ENCODE measurements at regions not wholly inside any gene's neighbourhood (a gene's known extent, or its start where the extent isn't known, plus 50 kb on each side); places are given as distances from the start of the nearest gene placed in this dataset.
A peak's percentile ranks its signal among the peaks of the same experiment; 100 is the strongest.

- H3K9me3 ChIP-seq (ENCODE audit: control insufficient read depth in 4 of 4, insufficient read depth in 3 of 4, low read length in 3 of 4), result no peaks in the 10 kb centered on the region
- no peaks in the 10 kb centered on the region for H3K36me3 ChIP-seq (ENCODE audit: control insufficient read depth in 4 of 4, insufficient read depth in 4 of 4, low read length in 4 of 4)
- TF ChIP-seq CTCF (IDR thresholded peaks at IDR 0.05; ENCODE audit: control extremely low read depth, extremely low read depth), result no peak
- H3K4me3 ChIP-seq, result no peak overlapping the region
- H3K27ac ChIP-seq (ENCODE audit: low read depth in 1 of 2, low read length in 1 of 2), result no peak overlapping the region
- peak; percentile 74 to 98 (median 94) for DNase-seq
- peaks cover 0 to 15% (median 0%) of the 10 kb centered on the region in 5 donors for H3K4me1 ChIP-seq (ENCODE audit: control insufficient read depth in 5 of 5, insufficient read depth in 5 of 5, low read length in 5 of 5)
- H3K9ac ChIP-seq (ENCODE audit: insufficient read depth in 1 of 2, low read length in 2 of 2), result no peak overlapping the region
- no peak for ATAC-seq (ENCODE audit: insufficient read depth, low FRiP score)
- peaks cover 0 to 7% (median 0%) of the 10 kb centered on the region in 3 donors for H3K27me3 ChIP-seq (ENCODE audit: control insufficient read depth in 3 of 3, insufficient read depth in 3 of 3, low read length in 2 of 3)
- 73 to 84% methylated on average over 4 of the region's 4 CpGs for WGBS, 2 donors
These were observed 111.2 kb upstream of the ASIC2 start for GRCh38 chr17:33404070-33404819.

- Histone ChIP-seq H3K4me1 (ENCODE audit: control insufficient read depth in 5 of 5, insufficient read depth in 5 of 5, low read length in 5 of 5) (peaks cover 0 to 2% (median 0%) of the 10 kb centered on the region in 5 donors), H3K27me3 (ENCODE audit: control insufficient read depth in 3 of 3, insufficient read depth in 3 of 3, low read length in 2 of 3) (no peaks in the 10 kb centered on the region), H3K36me3 (ENCODE audit: control insufficient read depth in 4 of 4, insufficient read depth in 4 of 4, low read length in 4 of 4) (no peaks in the 10 kb centered on the region), H3K4me3 (no peak overlapping the region), H3K9ac (ENCODE audit: insufficient read depth in 1 of 2, low read length in 2 of 2) (no peak overlapping the region), H3K27ac (ENCODE audit: low read depth in 1 of 2, low read length in 1 of 2) (no peak overlapping the region), H3K9me3 (ENCODE audit: control insufficient read depth in 4 of 4, insufficient read depth in 3 of 4, low read length in 3 of 4) (peaks cover 0 to 4% (median 0%) of the 10 kb centered on the region in 4 donors)
- WGBS, 2 donors, result 25 to 36% methylated on average over 2 of the region's 2 CpGs
- DNase-seq, result no peak
- no peak for ATAC-seq (ENCODE audit: insufficient read depth, low FRiP score)
- no peak for TF ChIP-seq CTCF (IDR thresholded peaks at IDR 0.05; ENCODE audit: control extremely low read depth, extremely low read depth)
These were observed 123.0 kb upstream of the ASIC2 start for GRCh38 chr17:33416131-33416530.

- no peak for TF ChIP-seq CTCF (IDR thresholded peaks at IDR 0.05; ENCODE audit: control extremely low read depth, extremely low read depth)
These were observed 128.8 kb upstream of the ASIC2 start for GRCh38 chr17:33421933-33422332.

More at GRCh38 chr17:33421933-33422332, 128.8 kb upstream of the ASIC2 start:
- Histone ChIP-seq H3K4me1 (ENCODE audit: control insufficient read depth in 5 of 5, insufficient read depth in 5 of 5, low read length in 5 of 5) (peaks cover 0 to 1% (median 0%) of the 10 kb centered on the region in 5 donors), H3K36me3 (ENCODE audit: control insufficient read depth in 4 of 4, insufficient read depth in 4 of 4, low read length in 4 of 4) (no peaks in the 10 kb centered on the region), H3K27me3 (ENCODE audit: control insufficient read depth in 3 of 3, insufficient read depth in 3 of 3, low read length in 2 of 3) (no peaks in the 10 kb centered on the region), H3K27ac (ENCODE audit: low read depth in 1 of 2, low read length in 1 of 2) (no peak overlapping the region), H3K4me3 (no peak overlapping the region), H3K9me3 (ENCODE audit: control insufficient read depth in 4 of 4, insufficient read depth in 3 of 4, low read length in 3 of 4) (peaks cover 0 to 10% (median 0%) of the 10 kb centered on the region in 4 donors), H3K9ac (ENCODE audit: insufficient read depth in 1 of 2, low read length in 2 of 2) (no peak overlapping the region)
- WGBS, 2 donors, result 78 to 79% methylated on average over 3 of the region's 3 CpGs
- DNase-seq (peak in 2 of 3 donors; percentile 49 to 67), ATAC-seq (ENCODE audit: insufficient read depth, low FRiP score) (no peak)

Data from lung (tissue), 11 donors.